Heart left ventricle (tissue), 16 donors: ENCODE measurements at regions not wholly inside any gene's neighbourhood (a gene's known extent, or its start where the extent isn't known, plus 50 kb on each side); places are given as distances from the start of the nearest gene placed in this dataset.

Source experiments
- ATAC-seq, 4 donors: fragments of 200-7000 bp; cut with Tn5 transposase; one replicate each; pipeline ENCODE4 v1.9.1; 2020 to 2022; ENCODE audit warnings: moderate library complexity in 4 of 4, mild to moderate bottlenecking in 3 of 4, moderate number of reproducible peaks in 1 of 4
- DNase-seq, 5 donors: peaks; one replicate each; pipeline ENCODE4 v3.0.0-alpha.2; 2020
- H3K27ac ChIP-seq, 12 donors: fragments of 200-600 bp; sonication (generic) in 4 of 12; one replicate each; pipeline versions ENCODE4 v1.5.0 to v1.8.0; 2016 to 2022; ENCODE audit warnings: mild to moderate bottlenecking in 2 of 12
- H3K27me3 ChIP-seq, 9 donors: fragments of 200-600 bp; sonication (generic) in 2 of 9; one replicate each; pipeline versions ENCODE4 v1.5.1 to v1.8.0; 2016 to 2022; ENCODE audit warnings: mild to moderate bottlenecking in 3 of 9
- H3K36me3 ChIP-seq, 9 donors: fragments of 200-600 bp; sonication (generic) in 2 of 9; one replicate each; pipeline versions ENCODE4 v1.5.0 to v1.8.0; 2018 to 2022; ENCODE audit warnings: mild to moderate bottlenecking in 2 of 9
- H3K4me1 ChIP-seq, 12 donors: fragments of 200-600 bp; sonication (generic) in 4 of 12; one replicate each; pipeline versions ENCODE4 v1.5.0 to v1.8.0; 2016 to 2022; ENCODE audit warnings: mild to moderate bottlenecking in 3 of 12
- H3K4me3 ChIP-seq, 12 donors: fragments of 200-600 bp; sonication (generic) in 4 of 12; one replicate each; pipeline versions ENCODE4 v1.5.0 to v1.8.0; 2017 to 2022; ENCODE audit warnings: mild to moderate bottlenecking in 9 of 12, moderate library complexity in 4 of 12
- H3K9me3 ChIP-seq, 12 donors: fragments of 200-600 bp; sonication (generic) in 4 of 12; one replicate each; pipeline versions ENCODE4 v1.5.0 to v1.8.0; 2016 to 2022; ENCODE audit warnings: mild to moderate bottlenecking in 1 of 12
- POLR2A ChIP-seq, 2 donors: fragments of 450-650 bp; IDR thresholded peaks; one replicate each; pipeline ENCODE4 v1.6.1; 2017; ENCODE audit warnings: antibody characterized with exemption in 2 of 2, mild to moderate bottlenecking in 2 of 2, moderate library complexity in 2 of 2
- WGBS, 4 donors: extraction: QIAGEN DNeasy Blood & Tissue Kit in 2 of 4; methylation state at CpG; one replicate each; pipeline versions ENCODE4 v1.1.5 to v1.1.7; 2013 to 2018; 5-methylcytosine and 5-hydroxymethylcytosine counted together
- intact Hi-C, 10 donors: fragments of 100-400 bp; cut with DNase I; formaldehyde crosslinking; loops; one replicate each; pipeline versions ENCODE4 v1.11.1 to v1.14.2; 2022
- TF ChIP-seq, protein P1 (sequence below), 12 donors: fragments of 200-600 bp; sonication (generic) in 4 of 12; IDR thresholded peaks; one replicate each; pipeline versions ENCODE4 v1.5.0 to v1.8.0; 2018 to 2022; ENCODE audit warnings: antibody characterized with exemption in 12 of 12, mild to moderate bottlenecking in 5 of 12
- donor health status: ischemic (EF 13 %, LVEDD 7.1; RV severe dilation, severe dysfunction).
- donor health status: healthy with polysubstance abuse.
- donor health status: DM: no; HTN: yes; CAD: no.
- donor health status: DM: no; HTN: no; CAD: no.
- donor health status: ischemic (EF 25% LVEDD 6.9; RV normal size, moderate dysfunction).
- donor health status: ischemic (EF 25% LVEDD 5.7; RV mildly dilated, moderate dysfunction).
- donor health status: healthy.
- donor health status: DM: yes; HTN: yes; CAD: no.
- donor health status: ischemic (EF 35%, LVEDD 5.7; RV mildly dilated, moderate dysfunction).
- donor health status: nonischemic (EF 11% LVEDD 7.7; RV severe dilation, severe dysfunction).
- donor health status: DM: yes; HTN: yes; CAD: no.
- donor health status: PGD.
- donor health status: ischemic (EF 29% LVEDD 5.4; RV normal size, mild dysfunction).
- donor health status: nonischemic (EF 23%, LVEDD 6.1; RV moderate dilation, normal function).

DNA sequence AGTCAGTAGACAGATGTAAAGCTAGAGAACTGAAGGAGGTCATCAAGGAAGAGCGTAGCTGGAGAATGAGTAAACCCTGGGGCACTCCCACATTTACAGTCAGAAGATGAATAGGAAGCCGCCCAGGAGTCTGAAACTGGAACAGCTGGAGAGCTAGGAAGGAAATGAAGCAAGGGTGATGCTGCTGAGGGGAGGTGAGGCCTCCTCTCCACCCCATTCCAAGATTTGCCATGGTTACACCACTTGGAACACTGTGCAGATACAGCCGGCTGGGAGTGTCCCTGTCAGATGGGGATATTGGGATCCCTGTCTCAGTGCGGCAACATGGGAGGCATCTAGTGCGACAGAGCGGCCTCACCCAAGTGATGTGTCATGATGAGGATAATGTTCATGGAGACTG is 51.8 kb upstream of the GPI start:
- peak; percentile 56 to 80 (median 74) for ATAC-seq
- H3K4me3 ChIP-seq = no peak overlapping the region
- H3K27ac ChIP-seq = peak overlapping the region in 5 of 12 donors; percentile 29 to 60 (median 43)
- H3K9me3 ChIP-seq = no peaks in the 10 kb centered on the region
- WGBS, 4 donors = 64 to 78% (median 68%) methylated on average over 6 of the region's 6 CpGs
- peaks cover 0 to 11% (median 0%) of the 10 kb centered on the region in 9 donors for H3K36me3 ChIP-seq
- peak in 3 of 5 donors; percentile 23 to 62 (median 28) for DNase-seq
- peaks cover 6 to 66% (median 43%) of the 10 kb centered on the region in 12 donors for H3K4me1 ChIP-seq
- TF ChIP-seq POLR2A (IDR thresholded peaks at IDR 0.05) = no peak
- TF ChIP-seq, protein P1, sequence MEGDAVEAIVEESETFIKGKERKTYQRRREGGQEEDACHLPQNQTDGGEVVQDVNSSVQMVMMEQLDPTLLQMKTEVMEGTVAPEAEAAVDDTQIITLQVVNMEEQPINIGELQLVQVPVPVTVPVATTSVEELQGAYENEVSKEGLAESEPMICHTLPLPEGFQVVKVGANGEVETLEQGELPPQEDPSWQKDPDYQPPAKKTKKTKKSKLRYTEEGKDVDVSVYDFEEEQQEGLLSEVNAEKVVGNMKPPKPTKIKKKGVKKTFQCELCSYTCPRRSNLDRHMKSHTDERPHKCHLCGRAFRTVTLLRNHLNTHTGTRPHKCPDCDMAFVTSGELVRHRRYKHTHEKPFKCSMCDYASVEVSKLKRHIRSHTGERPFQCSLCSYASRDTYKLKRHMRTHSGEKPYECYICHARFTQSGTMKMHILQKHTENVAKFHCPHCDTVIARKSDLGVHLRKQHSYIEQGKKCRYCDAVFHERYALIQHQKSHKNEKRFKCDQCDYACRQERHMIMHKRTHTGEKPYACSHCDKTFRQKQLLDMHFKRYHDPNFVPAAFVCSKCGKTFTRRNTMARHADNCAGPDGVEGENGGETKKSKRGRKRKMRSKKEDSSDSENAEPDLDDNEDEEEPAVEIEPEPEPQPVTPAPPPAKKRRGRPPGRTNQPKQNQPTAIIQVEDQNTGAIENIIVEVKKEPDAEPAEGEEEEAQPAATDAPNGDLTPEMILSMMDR (IDR thresholded peaks at IDR 0.05) = no peak
- intact Hi-C loops = loop anchor here in 1 of 10 donors (5.0 kb wide), 1 partner anchor 41 kb away; no protein-coding TSS in a partner anchor
- no peaks in the 10 kb centered on the region for H3K27me3 ChIP-seq

DNA sequence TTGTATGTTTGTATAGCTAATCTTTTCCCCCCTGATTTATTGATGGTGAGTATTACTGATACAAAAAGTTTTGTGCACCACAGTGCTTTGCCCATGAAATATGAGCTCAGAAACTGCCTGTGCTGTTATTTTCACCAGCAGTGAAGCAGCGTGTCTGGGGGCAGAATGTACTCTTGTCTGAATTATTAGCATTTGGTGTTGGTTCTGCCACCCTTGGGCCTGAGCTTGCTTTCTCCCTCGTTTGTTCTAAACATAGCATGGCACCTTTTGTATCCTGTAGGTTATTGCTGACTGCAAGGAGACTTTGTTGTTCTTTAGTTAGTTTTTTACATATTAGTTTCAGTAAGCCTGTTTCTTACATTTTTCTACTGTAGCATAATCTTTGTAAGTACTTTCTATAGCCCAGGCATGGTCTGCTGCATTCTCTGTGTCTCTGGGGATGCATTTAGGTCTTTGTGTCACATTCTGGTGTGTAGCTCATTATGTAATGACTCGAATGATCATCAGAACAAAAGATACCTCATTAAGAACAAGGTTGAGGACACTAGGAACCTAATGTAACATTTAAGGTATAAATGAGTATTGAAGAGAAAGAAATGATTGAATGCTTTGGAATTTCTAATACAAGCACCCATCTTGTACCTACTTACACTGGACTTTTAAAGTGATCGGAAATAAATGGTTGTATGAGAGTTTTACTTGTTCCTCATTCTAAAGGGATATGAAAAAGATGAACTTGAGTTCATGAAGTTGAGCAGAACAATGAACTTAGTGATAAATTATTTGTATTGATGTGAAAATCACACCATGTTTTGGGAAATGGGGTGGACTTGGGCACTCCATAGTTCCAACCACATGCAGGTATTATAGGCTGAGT is 50.3 kb upstream of the GPI start:
- WGBS, 4 donors = 64 to 73% (median 68%) methylated on average over 4 of the region's 4 CpGs
- intact Hi-C loops = loop anchor here in 2 of 10 donors (5.0 kb wide), 1 partner anchor 42 kb away; no protein-coding TSS in a partner anchor
- peaks cover 0 to 11% (median 0%) of the 10 kb centered on the region in 9 donors for H3K36me3 ChIP-seq
- H3K4me1 ChIP-seq = peaks cover 6 to 75% (median 44%) of the 10 kb centered on the region in 12 donors
- H3K9me3 ChIP-seq = no peaks in the 10 kb centered on the region
- TF ChIP-seq, protein P1 (IDR thresholded peaks at IDR 0.05) = no peak
- TF ChIP-seq POLR2A (IDR thresholded peaks at IDR 0.05) = no peak
- H3K4me3 ChIP-seq = no peak overlapping the region
- ATAC-seq (no peak), DNase-seq (no peak)
- H3K27me3 ChIP-seq = no peaks in the 10 kb centered on the region
- no peak overlapping the region for H3K27ac ChIP-seq
